ENCODE measurements at regions not wholly inside any gene's neighbourhood (a gene's known extent, or its start where the extent isn't known, plus 50 kb on each side); places are given as distances from the start of the nearest gene placed in this dataset.

DNA sequence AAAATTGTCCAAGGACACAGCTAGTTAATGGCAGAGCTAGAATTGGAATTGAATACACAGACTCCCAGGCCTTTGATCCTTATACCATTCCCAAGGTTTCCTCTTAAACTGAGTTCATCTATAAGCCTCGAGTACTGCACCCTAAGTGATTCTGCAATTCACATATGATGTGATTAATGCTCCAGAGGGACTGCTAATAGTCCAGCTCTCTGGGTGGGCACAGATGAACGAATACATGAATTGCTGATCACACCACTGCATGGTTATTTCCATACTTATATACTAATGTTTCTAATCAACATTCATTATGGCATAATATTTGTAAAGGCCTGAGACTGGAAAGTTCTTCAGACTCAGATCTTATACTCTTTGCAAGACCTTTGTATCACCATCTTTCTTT, 101.8 kb downstream of the NUFIP1 start:
- Histone ChIP-seq H3K27me3 (ENCODE audit: control insufficient read depth, insufficient read depth, low read length) (no peaks in the 10 kb centered on the region), H3K4me1 (ENCODE audit: control insufficient read depth in 2 of 3, insufficient read depth in 2 of 3, low read depth in 1 of 3, low read length in 3 of 3) (no peaks in the 10 kb centered on the region), H3K9me3 (ENCODE audit: control insufficient read depth in 2 of 3, insufficient read depth in 1 of 3, low read length in 3 of 3) (no peaks in the 10 kb centered on the region), H3K27ac (ENCODE audit: low read depth in 2 of 2, low read length in 2 of 2) (no peak overlapping the region), H3K9ac (ENCODE audit: low read length in 3 of 3) (no peak overlapping the region), H3K4me3 (ENCODE audit: low read length in 3 of 3) (no peak overlapping the region), H3K36me3 (ENCODE audit: control insufficient read depth in 2 of 3, insufficient read depth in 3 of 3, low read length in 3 of 3) (no peaks in the 10 kb centered on the region)
- FAIRE-seq (no peak), DNase-seq (no peak)
- TF ChIP-seq CTCF (IDR thresholded peaks at IDR 0.05; ENCODE audit: borderline replicate concordance, extremely low read depth, insufficient read depth), result no peak
- intact Hi-C loops (cut with DNase I), result no loop called here

DNA sequence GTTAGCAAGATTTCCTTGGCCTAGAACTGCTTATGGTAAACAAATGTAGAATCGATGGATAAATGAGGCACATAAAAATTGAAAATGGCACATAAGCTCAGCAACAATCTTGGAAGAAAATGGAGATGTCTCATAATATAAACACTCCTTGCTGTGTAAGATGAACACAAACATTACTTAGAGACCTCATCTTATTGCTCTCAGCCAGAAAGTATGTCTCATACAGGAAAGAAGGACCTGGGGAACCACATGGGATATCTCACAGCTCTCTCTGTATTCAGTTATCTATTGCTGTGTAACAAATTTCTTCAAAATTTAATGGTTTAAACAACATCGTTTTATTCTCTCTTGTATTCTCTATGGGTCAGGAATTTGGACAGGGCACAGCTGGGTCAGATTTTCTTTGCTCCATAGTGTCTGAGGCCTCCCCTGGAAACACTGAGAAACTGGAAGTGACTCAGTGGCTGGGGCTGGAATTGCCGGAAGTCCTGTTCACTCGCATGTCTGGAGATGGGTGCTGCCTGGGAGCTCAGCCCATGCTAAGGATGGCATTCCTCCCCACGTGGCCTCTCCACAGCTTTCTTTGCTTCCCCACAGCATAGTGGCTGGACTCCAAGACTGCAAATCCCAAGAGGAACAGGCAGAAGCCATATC, 105.1 kb downstream of the NUFIP1 start:
- no peaks in the 10 kb centered on the region for H3K36me3 ChIP-seq (ENCODE audit: control insufficient read depth in 2 of 3, insufficient read depth in 3 of 3, low read length in 3 of 3)
- no peak overlapping the region for H3K9ac ChIP-seq (ENCODE audit: low read length in 3 of 3)
- FAIRE-seq, result no peak
- no peaks in the 10 kb centered on the region for H3K27me3 ChIP-seq (ENCODE audit: control insufficient read depth, insufficient read depth, low read length)
- no peaks in the 10 kb centered on the region for H3K9me3 ChIP-seq (ENCODE audit: control insufficient read depth in 2 of 3, insufficient read depth in 1 of 3, low read length in 3 of 3)
- no peak for DNase-seq
- H3K4me1 ChIP-seq (ENCODE audit: control insufficient read depth in 2 of 3, insufficient read depth in 2 of 3, low read depth in 1 of 3, low read length in 3 of 3), result no peaks in the 10 kb centered on the region
- intact Hi-C loops (cut with DNase I), result no loop called here
- no peak overlapping the region for H3K27ac ChIP-seq (ENCODE audit: low read depth in 2 of 2, low read length in 2 of 2)
- no peak overlapping the region for H3K4me3 ChIP-seq (ENCODE audit: low read length in 3 of 3)
- TF ChIP-seq CTCF (IDR thresholded peaks at IDR 0.05; ENCODE audit: borderline replicate concordance, extremely low read depth, insufficient read depth), result no peak

- Histone ChIP-seq H3K9ac (ENCODE audit: low read length in 3 of 3) (no peak overlapping the region), H3K9me3 (ENCODE audit: control insufficient read depth in 2 of 3, insufficient read depth in 1 of 3, low read length in 3 of 3) (peaks cover 0 to 5% (median 0%) of the 10 kb centered on the region in 3 donors), H3K4me3 (ENCODE audit: low read length in 3 of 3) (no peak overlapping the region), H3K36me3 (ENCODE audit: control insufficient read depth in 2 of 3, insufficient read depth in 3 of 3, low read length in 3 of 3) (no peaks in the 10 kb centered on the region), H3K27ac (ENCODE audit: low read depth in 2 of 2, low read length in 2 of 2) (no peak overlapping the region), H3K4me1 (ENCODE audit: control insufficient read depth in 2 of 3, insufficient read depth in 2 of 3, low read depth in 1 of 3, low read length in 3 of 3) (no peaks in the 10 kb centered on the region), H3K27me3 (ENCODE audit: control insufficient read depth, insufficient read depth, low read length) (no peaks in the 10 kb centered on the region)
- intact Hi-C loops (cut with DNase I), result no loop called here
- no peak for TF ChIP-seq CTCF (IDR thresholded peaks at IDR 0.05; ENCODE audit: borderline replicate concordance, extremely low read depth, insufficient read depth)
- FAIRE-seq (no peak), DNase-seq (peak in 2 of 5 donors; percentile 28 to 48)
These were observed 109.7 kb downstream of the NUFIP1 start for GRCh38 chr13:44879452-44880058.

Measured in kidney (tissue), 13 donors.